Heart left ventricle (tissue), 16 donors: ENCODE measurements at regions not wholly inside any gene's neighbourhood (a gene's known extent, or its start where the extent isn't known, plus 50 kb on each side); places are given as distances from the start of the nearest gene placed in this dataset.
"Not testable (repeated sequence)": the region's sequence is repeated elsewhere in the genome, so short reads cannot be mapped to it uniquely, and the experiment has no call there.

ENCODE experiments used
- ATAC-seq, 4 donors: fragments of 200-7000 bp; cut with Tn5 transposase; one replicate each; pipeline ENCODE4 v1.9.1; 2020 to 2022; ENCODE audit warnings: moderate library complexity in 4 of 4, mild to moderate bottlenecking in 3 of 4, moderate number of reproducible peaks in 1 of 4
- DNase-seq, 5 donors: peaks; one replicate each; pipeline ENCODE4 v3.0.0-alpha.2; 2020
- H3K27ac ChIP-seq, 12 donors: fragments of 200-600 bp; sonication (generic) in 4 of 12; one replicate each; pipeline versions ENCODE4 v1.5.0 to v1.8.0; 2016 to 2022; ENCODE audit warnings: mild to moderate bottlenecking in 2 of 12
- H3K27me3 ChIP-seq, 9 donors: fragments of 200-600 bp; sonication (generic) in 2 of 9; one replicate each; pipeline versions ENCODE4 v1.5.1 to v1.8.0; 2016 to 2022; ENCODE audit warnings: mild to moderate bottlenecking in 3 of 9
- H3K36me3 ChIP-seq, 9 donors: fragments of 200-600 bp; sonication (generic) in 2 of 9; one replicate each; pipeline versions ENCODE4 v1.5.0 to v1.8.0; 2018 to 2022; ENCODE audit warnings: mild to moderate bottlenecking in 2 of 9
- H3K4me1 ChIP-seq, 12 donors: fragments of 200-600 bp; sonication (generic) in 4 of 12; one replicate each; pipeline versions ENCODE4 v1.5.0 to v1.8.0; 2016 to 2022; ENCODE audit warnings: mild to moderate bottlenecking in 3 of 12
- H3K4me3 ChIP-seq, 12 donors: fragments of 200-600 bp; sonication (generic) in 4 of 12; one replicate each; pipeline versions ENCODE4 v1.5.0 to v1.8.0; 2017 to 2022; ENCODE audit warnings: mild to moderate bottlenecking in 9 of 12, moderate library complexity in 4 of 12
- H3K9me3 ChIP-seq, 12 donors: fragments of 200-600 bp; sonication (generic) in 4 of 12; one replicate each; pipeline versions ENCODE4 v1.5.0 to v1.8.0; 2016 to 2022; ENCODE audit warnings: mild to moderate bottlenecking in 1 of 12
- POLR2A ChIP-seq, 2 donors: fragments of 450-650 bp; IDR thresholded peaks; one replicate each; pipeline ENCODE4 v1.6.1; 2017; ENCODE audit warnings: antibody characterized with exemption in 2 of 2, mild to moderate bottlenecking in 2 of 2, moderate library complexity in 2 of 2
- WGBS, 4 donors: extraction: QIAGEN DNeasy Blood & Tissue Kit in 2 of 4; methylation state at CpG; one replicate each; pipeline versions ENCODE4 v1.1.5 to v1.1.7; 2013 to 2018; 5-methylcytosine and 5-hydroxymethylcytosine counted together
- intact Hi-C, 10 donors: fragments of 100-400 bp; cut with DNase I; formaldehyde crosslinking; loops; one replicate each; pipeline versions ENCODE4 v1.11.1 to v1.14.2; 2022
- TF ChIP-seq, protein P1 (sequence below), 12 donors: fragments of 200-600 bp; sonication (generic) in 4 of 12; IDR thresholded peaks; one replicate each; pipeline versions ENCODE4 v1.5.0 to v1.8.0; 2018 to 2022; ENCODE audit warnings: antibody characterized with exemption in 12 of 12, mild to moderate bottlenecking in 5 of 12
- donor health status: ischemic (EF 13 %, LVEDD 7.1; RV severe dilation, severe dysfunction).
- donor health status: healthy with polysubstance abuse.
- donor health status: DM: no; HTN: yes; CAD: no.
- donor health status: DM: no; HTN: no; CAD: no.
- donor health status: ischemic (EF 25% LVEDD 6.9; RV normal size, moderate dysfunction).
- donor health status: ischemic (EF 25% LVEDD 5.7; RV mildly dilated, moderate dysfunction).
- donor health status: healthy.
- donor health status: DM: yes; HTN: yes; CAD: no.
- donor health status: ischemic (EF 35%, LVEDD 5.7; RV mildly dilated, moderate dysfunction).
- donor health status: nonischemic (EF 11% LVEDD 7.7; RV severe dilation, severe dysfunction).
- donor health status: DM: yes; HTN: yes; CAD: no.
- donor health status: PGD.
- donor health status: ischemic (EF 29% LVEDD 5.4; RV normal size, mild dysfunction).
- donor health status: nonischemic (EF 23%, LVEDD 6.1; RV moderate dilation, normal function).

DNA sequence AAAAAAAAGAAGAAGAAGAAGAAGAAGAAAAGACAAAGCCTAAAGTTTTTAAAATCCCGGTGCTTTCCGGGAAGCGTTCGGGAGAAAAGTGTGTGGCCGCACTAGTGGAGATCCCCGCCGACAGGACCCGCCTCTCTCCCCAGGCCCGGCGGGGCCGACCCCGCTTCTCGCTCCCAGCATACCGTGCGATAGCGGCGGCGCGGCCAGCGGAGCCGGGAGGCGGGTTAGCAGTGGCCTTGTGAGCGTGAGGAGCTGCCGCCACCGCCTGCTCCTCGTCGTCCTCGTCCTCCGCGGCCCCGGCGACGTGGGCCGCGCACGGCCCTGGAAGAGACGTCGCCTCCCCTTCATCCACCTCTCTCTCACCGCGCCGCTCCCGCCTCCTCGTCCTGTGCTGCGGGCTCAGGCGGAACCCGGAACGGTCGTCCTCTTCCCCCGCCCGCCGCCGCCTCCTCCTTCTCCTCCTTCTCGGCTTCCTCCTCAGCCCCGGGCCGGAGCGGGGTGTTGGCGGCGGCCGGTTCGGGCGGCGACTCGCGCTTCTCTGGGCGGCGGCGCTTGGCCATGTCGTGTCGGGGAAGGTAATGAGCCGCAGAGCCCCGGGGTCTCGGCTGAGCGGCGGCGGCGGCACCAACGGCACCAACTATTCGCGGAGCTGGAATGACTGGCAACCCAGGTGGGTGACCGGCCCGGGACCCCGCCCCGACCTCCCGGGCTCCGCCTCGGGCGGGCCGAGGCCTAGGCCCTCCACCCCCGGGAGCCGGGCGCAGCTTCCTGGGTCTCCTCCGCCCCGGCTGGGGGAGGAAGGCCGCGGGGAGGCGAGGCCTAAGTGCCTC, 62.6 kb upstream of the CDR2 start:
- H3K4me3 ChIP-seq, result peak overlapping the region; percentile 73 to 92 (median 87)
- H3K36me3 ChIP-seq, intact Hi-C loops, H3K27me3 ChIP-seq, H3K9me3 ChIP-seq: not testable (repeated sequence)
- H3K27ac ChIP-seq, result peak overlapping the region; percentile 86 to 99 (median 97)
- TF ChIP-seq POLR2A (IDR thresholded peaks at IDR 0.05), result peak in 1 of 2 donors; percentile 50
- H3K4me1 ChIP-seq, result peaks cover 0 to 11% (median 0%) of the 10 kb centered on the region in 12 donors
- ATAC-seq (peak; percentile 91 to 96 (median 95)), DNase-seq (peak; percentile 78 to 91 (median 81))
- WGBS, 4 donors, result 0% methylated on average over 22 to 96 of the region's 96 CpGs

DNA sequence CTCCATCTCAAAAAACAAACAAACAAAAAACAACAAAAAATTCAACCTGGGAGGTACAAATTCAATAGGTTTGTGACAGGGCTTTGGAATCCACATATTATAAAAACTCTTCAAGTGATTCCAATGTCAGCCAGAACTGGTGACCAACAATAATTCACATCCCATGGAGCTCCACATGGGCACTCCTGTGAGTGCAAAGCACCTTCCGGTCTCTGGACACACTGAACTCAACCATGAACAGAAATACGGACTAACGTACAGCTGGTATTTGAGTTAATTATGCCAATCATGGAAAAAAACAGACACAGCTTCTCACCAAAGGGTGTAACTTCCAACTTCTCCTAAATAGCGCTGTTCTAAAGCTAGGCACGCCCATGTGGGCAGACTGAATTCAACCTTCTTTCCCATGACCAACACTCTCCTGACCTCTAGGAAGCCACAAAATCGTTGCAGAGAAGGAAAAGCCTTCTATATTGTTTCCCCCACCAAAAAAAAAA, 62.0 kb upstream of the CDR2 start:
- H3K36me3 ChIP-seq, H3K27me3 ChIP-seq, intact Hi-C loops, H3K9me3 ChIP-seq, DNase-seq: not testable (repeated sequence)
- Histone ChIP-seq H3K4me3 (peak overlapping the region; percentile 73 to 92 (median 87)), H3K4me1 (peaks cover 0 to 11% (median 0%) of the 10 kb centered on the region in 12 donors), H3K27ac (peak overlapping the region; percentile 86 to 99 (median 97))
- WGBS, 4 donors, result 0% methylated on average over 4 of the region's 6 CpGs; no CpG with 5 or more reads in 2 of the 4 donors
- ATAC-seq, result peak; percentile 71 to 84 (median 82)

DNA sequence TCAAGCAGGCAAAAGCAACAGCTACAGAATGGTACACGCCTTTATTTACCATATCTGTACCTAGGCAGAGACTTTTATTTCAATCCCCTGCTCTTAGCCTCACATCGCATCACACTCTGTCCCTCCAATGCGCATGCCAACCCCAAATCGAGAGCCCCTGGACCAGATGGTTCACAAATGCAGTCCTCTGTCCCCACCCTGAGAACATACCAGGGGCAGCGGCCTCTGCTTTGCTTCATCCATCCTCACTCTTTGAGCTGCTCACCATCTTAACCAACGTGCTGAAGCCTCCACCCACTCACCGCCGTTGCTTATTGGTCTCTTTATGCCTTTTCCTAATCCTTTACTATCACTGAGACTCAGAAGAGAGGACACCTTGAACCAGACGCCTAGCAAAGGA, 56.9 kb upstream of the CDR2 start:
- DNase-seq, H3K9me3 ChIP-seq, H3K27me3 ChIP-seq, H3K27ac ChIP-seq, ATAC-seq, H3K4me3 ChIP-seq, intact Hi-C loops, H3K4me1 ChIP-seq: not testable (repeated sequence)
- H3K36me3 ChIP-seq, result peaks cover 0 to 45% (median 35%) of the 10 kb centered on the region in 9 donors
- WGBS, 4 donors, result 91 to 93% (median 92%) methylated on average over 8 to 9 of the region's 9 CpGs

DNA sequence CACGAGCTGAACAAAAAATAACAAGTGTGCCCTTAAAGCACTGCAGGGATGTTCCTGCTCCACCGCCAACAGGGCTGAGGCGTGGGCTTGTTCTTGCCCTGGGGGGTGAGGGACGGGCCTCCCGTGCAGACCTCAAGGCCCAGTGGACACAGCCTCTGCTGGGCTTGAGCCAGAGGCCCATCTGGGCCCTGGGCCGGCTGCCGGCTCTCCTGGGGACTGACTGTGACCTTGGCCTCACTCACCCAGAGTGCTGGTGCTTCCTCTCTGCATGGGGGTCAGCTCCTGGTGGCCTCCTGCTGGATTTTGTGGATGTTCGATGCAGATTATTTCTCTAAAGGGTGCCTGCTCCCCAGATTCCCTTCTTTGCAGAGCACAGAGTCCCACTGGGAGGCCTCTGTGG, 54.2 kb upstream of the CDR2 start:
- TF ChIP-seq, protein P1, sequence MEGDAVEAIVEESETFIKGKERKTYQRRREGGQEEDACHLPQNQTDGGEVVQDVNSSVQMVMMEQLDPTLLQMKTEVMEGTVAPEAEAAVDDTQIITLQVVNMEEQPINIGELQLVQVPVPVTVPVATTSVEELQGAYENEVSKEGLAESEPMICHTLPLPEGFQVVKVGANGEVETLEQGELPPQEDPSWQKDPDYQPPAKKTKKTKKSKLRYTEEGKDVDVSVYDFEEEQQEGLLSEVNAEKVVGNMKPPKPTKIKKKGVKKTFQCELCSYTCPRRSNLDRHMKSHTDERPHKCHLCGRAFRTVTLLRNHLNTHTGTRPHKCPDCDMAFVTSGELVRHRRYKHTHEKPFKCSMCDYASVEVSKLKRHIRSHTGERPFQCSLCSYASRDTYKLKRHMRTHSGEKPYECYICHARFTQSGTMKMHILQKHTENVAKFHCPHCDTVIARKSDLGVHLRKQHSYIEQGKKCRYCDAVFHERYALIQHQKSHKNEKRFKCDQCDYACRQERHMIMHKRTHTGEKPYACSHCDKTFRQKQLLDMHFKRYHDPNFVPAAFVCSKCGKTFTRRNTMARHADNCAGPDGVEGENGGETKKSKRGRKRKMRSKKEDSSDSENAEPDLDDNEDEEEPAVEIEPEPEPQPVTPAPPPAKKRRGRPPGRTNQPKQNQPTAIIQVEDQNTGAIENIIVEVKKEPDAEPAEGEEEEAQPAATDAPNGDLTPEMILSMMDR (IDR thresholded peaks at IDR 0.05), result no peak
- no peak for TF ChIP-seq POLR2A (IDR thresholded peaks at IDR 0.05)
- Histone ChIP-seq H3K4me1 (peaks cover 0 to 18% (median 2%) of the 10 kb centered on the region in 12 donors), H3K4me3 (no peak overlapping the region), H3K9me3 (no peaks in the 10 kb centered on the region), H3K27ac (no peak overlapping the region), H3K27me3 (no peaks in the 10 kb centered on the region), H3K36me3 (peaks cover 0 to 56% (median 40%) of the 10 kb centered on the region in 9 donors)
- ATAC-seq, result peak in 2 of 4 donors; percentile 10 to 44
- DNase-seq, result peak in 2 of 5 donors; percentile 55 to 72
- 63 to 71% (median 64%) methylated on average over 7 to 8 of the region's 8 CpGs for WGBS, 4 donors
- intact Hi-C loops, result loop anchor here in 5 of 10 donors (10.0 kb wide), 1 partner anchor 54 kb away; the partner anchor contains the start of gene CDR2 (in 5 of the 5)

DNA sequence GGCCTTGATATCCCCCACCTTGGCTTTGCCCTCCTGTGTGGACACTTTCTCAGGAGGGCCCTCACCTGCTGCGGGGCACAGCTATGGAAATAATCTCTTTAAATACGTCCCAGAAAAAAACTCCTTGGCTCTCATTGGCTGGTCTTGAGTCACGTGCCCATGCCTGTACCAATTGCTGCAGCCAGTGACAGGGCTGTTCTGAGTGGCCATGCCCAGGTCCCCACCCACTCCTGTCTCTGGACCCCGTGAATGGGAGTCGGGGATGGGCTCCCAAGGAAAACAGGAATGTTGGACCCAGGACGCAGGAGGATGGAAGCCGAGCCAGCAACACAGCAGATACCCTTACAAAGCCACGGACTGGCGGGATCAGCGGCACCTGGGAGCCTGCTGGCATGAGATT, 53.1 kb upstream of the CDR2 start:
- Histone ChIP-seq H3K9me3 (no peaks in the 10 kb centered on the region), H3K4me1 (peaks cover 0 to 18% (median 2%) of the 10 kb centered on the region in 12 donors), H3K36me3 (peaks cover 0 to 66% (median 41%) of the 10 kb centered on the region in 9 donors), H3K27me3 (no peaks in the 10 kb centered on the region), H3K27ac (no peak overlapping the region), H3K4me3 (no peak overlapping the region)
- 93 to 98% (median 95%) methylated on average over 10 of the region's 10 CpGs for WGBS, 4 donors
- DNase-seq, result no peak
- intact Hi-C loops, result loop anchor here in 5 of 10 donors (10.0 kb wide), 1 partner anchor 53 kb away; the partner anchor contains the start of gene CDR2 (in 5 of the 5)
- ATAC-seq, result no peak
- TF ChIP-seq, protein P1 (IDR thresholded peaks at IDR 0.05), result no peak
- no peak for TF ChIP-seq POLR2A (IDR thresholded peaks at IDR 0.05)
